ENCODE measurements at regions not wholly inside any gene's neighbourhood (a gene's known extent, or its start where the extent isn't known, plus 50 kb on each side); places are given as distances from the start of the nearest gene placed in this dataset.

- no peak for DNase-seq
These were observed 282.8 kb upstream of the EDNRB start for GRCh38 chr13:78201411-78201810.

DNA sequence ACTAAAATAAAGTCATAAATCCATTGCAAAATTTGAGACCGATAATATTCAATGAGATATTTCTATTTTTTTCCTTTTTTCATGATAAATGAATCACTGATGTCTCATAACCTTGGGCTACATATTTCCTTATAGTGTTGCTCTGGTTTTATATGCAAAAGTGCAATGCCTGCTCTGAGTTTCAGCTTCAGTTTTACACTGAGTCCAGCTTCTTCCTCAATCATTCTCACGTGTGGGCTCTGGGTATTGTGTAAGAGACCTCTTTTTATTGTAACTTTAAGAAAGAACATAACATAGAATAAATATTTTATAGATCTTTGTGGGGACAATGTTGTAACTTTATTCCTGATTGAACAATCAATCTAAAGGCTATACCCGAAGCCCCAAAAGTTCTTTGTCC, 280.2 kb upstream of the EDNRB start:
- DNase-seq, result no peak

GRCh38 chr13:78198419-78198818, 279.8 kb upstream of the EDNRB start:
- no peak for DNase-seq

DNA sequence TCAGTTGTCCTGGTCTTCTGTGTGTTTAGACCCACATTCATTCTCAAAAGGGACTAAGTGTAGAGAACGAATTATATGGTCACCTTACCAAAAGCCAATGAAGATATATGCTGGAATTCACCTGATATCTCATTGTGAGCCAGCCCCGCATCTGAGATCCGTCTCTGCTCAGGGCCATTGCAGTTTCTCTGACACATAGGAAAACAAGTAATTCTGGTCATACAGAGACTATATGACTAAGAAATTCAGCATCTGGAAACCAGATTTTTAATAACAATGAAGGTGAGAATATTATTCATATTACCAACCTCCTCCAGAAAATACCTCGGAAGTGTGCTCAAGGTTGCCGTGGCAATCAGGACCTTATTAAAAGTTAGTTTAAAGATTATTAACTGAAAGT, 278.6 kb upstream of the EDNRB start:
- no peak for DNase-seq

GRCh38 chr13:78194904-78195639, 276.4 kb upstream of the EDNRB start:
- no peak for DNase-seq

DNA sequence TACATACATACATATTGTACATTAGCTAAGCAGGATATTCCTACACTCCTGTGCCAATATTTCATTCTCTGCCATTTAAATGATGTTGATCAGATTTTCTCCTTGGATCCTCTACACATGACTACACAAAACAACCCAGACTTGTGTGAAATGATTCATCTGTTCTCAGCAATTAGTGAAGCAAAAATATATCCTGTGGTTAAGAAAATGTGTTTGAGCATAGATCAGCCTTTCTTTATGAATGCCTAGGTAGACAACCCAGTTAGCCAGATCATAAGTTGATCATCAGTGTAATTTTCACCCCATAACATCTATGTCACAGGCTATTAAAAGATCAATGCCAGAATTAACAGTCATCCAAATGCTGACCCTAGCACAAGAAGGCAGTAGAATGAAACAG, 275.2 kb upstream of the EDNRB start:
- no peak for DNase-seq

DNA sequence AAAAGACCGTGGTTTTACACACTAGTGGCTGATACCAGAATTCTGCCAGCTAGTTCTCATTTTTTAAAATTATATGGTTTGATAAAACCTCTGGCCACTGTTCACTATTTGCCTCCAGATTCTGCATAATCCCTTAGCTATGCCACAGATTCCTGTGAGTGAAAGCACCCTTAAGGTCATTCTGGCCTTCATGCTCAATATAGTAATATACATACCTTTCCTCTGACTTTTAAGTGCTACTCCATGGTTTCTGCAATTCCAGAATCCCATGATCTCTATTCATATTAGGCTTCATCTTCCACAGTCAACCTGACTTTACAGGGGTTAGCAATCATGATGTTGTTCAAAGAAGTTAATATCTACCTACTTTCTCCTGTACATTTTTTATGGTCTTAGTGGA, 274.1 kb upstream of the EDNRB start:
- no peak for DNase-seq

DNA sequence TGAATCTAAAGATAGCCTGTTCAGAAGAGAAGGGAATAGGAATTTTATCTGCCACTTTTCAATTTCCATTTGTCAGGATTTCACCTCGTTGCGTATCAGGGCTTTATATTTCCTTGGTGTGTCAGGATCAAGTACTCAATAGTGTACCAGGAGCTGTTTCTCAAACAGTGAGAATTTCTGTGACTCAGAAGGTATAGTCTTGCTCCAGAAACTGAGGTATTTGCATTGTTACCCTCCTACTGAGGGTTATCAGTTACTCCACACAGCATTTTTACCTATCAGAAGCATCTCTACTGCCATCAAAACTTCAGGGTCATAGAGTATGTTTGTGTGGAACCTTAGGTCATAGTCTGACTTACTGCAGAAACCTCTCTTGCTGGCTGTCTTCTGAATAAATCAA, 271.7 kb upstream of the EDNRB start:
- DNase-seq, result no peak

DNA sequence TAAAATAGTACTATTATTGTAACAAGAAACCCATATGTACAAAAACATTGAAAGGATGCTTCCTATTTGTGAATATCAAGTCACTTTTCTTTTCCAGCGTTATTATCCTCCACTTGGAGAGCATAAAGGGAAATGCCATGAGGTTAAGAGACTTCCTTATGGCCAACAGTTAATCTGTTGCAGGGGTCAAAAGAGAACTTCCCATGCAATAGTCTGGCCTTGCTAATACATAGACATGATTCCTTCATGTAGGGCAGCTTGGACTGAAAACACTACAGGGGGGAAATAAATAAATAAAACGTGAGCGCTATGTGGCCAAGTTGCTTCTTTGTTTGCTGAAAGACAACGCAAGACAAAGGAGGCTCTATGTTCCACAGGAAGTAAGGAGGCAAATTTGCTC, 269.1 kb upstream of the EDNRB start:
- DNase-seq, result no peak

GRCh38 chr13:78185700-78186099, 267.1 kb upstream of the EDNRB start:
- no peak for DNase-seq

- no peak for DNase-seq
These were observed 265.1 kb upstream of the EDNRB start for GRCh38 chr13:78183732-78184131.

GRCh38 chr13:78182813-78183212, 264.2 kb upstream of the EDNRB start:
- DNase-seq, result no peak

DNA sequence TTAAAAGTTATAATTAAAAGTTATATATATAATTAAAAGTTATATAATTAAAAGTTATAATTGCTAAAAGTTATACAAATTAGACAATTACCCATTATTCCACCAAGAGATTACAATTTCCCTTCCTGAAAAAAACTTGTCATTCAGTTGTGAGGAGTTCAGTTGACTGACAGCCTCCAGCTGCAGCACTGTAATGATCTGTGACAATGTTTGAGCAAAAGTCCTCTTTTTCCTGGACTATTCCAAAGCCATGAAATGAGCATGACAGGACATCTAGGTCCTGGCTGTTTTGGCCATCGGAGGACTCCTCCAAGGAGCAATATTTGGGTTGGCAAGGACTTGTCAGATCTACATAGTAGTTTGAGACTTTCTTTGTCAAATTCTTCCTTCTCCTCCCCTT, 258.7 kb upstream of the EDNRB start:
- DNase-seq, result no peak

DNA sequence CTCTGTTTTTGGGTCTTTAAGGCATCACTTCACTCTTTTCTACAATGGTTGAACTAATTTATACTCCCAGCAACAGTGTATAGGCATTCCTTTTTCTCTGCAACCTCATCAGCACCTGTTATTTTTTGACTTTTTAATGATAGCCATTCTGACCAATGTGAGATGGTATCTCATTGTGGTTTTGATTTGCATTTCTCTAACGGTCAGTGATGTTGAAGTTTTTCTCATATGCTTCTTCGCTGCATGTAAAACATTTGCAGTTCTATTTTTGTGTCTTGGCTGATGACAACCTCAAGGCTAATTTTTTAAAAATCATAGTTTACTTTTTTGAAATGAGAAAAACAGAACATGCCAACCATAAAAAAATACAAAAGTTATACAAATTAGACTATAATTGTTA, 258.2 kb upstream of the EDNRB start:
- DNase-seq, result no peak

GRCh38 chr13:78169386-78169785, 250.8 kb upstream of the EDNRB start:
- DNase-seq, result no peak

DNA sequence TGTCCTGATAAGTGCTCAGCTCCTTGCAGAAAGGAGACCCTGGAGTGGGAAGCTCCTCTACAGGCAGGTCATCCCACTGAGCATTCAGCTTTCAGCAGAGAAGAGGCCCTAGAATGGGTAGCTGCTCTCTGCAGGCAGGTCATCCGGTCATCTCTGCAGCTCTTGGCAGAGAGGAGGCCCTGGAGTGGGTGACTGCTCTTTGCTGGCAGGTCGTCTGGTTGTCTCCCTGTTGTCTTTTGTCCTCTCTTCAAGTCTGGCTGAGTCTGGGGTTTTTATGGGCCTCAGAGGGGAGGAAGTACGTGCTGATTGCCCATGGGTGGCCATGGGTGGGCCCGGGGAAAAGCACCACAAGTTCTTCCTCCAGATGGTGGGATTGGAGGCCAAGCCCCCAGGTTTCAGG, 250.3 kb upstream of the EDNRB start:
- DNase-seq, result no peak

DNA sequence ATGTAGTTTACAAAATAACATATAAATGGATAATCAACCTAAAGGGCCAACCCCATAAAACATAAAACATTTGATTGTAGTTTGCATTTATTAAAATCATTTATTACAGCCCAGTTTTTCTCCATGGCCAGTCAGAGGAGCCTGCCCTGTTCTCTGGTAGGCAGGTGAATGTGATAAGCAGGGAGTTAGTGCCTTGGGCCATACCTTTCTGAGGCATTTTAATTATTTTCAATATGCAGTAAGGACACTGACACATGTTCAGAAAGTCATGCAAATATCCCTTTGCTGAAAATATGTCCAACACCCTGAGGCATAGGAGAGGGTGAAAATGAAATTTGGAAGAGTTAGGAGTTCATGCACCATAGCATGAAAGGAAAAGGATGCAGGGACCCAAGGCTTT, 242.6 kb upstream of the EDNRB start:
- no peak for DNase-seq

GRCh38 chr13:78160793-78161192, 242.2 kb upstream of the EDNRB start:
- DNase-seq, result peak; percentile 18

GRCh38 chr13:78152415-78152814, 233.8 kb upstream of the EDNRB start:
- no peak for DNase-seq

DNA sequence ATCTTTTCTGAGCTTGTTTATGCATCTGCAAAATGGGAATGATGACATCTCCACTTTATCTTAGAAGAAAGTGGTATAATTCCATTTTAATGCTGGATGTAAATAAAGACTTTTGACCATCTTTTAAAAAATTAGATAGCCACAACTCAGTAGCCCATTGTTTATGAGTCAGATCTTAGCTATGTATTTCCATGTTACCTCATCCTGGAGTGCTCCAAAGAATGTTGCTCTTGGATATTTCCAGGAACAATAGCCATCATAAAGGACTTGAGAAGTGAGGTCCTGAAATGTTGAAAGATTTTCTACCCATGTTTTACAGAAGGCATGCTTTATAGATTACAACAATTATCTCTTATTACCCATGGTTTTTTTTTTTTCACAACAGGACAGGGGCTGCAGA, 229.3 kb upstream of the EDNRB start:
- no peak for DNase-seq

DNA sequence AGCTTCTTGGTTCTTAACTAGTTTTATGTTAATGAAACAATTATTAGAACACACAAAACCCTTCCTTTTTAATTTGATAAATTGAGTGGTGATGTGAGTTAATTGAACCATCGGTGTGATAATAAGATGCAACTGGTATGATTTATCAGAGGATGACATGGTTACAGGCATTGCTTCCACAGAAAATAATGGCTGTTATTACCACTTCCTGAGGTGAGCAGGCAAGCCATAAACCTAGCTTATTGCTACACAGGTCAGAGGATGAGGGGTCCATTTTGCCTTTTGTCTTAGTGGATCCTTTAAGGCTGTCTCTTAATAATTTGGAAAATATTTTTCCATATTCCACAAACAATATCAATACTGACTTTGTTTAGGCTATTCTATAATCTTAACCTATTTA, 226.6 kb upstream of the EDNRB start:
- no peak for DNase-seq

- no peak for DNase-seq
These were observed 221.1 kb upstream of the EDNRB start for GRCh38 chr13:78139765-78140164.

GRCh38 chr13:78138756-78139155, 220.1 kb upstream of the EDNRB start:
- DNase-seq, result no peak

DNA sequence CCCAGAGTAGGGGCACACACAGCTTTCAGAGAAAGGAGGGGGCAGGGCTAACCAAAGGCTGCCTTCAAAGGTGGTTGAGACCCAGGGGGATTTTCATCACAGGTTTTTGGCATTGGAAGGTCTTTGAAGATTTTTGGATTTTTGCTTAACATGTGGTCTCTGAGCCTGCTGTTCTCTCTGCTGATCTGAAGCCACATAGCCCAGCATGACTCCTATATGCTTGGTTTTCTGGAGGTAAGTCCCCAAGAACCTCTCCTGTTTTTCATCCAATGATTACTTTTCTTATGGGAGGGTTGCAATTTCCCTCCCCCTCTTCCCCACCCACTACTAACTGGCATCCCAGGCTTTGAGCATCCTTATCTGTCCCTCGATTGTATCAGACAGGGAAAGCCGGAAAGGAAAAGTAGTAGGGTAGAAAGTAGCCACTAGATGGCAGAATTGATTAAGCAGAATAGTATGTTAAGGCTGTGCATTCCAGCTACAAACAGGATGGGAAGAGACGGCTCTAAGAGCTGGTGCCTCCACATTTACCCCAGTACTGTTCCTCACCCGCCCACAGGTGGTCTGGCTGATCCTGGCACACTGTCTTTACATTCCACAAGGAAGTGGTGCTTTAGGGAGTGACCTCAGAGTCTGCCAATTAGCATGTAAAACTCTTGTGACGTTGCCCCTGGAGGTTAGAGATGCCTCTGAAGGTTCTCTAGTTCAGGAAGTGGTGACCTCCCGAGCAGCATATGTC, 218.9 kb upstream of the EDNRB start:
- DNase-seq, result peak; percentile 47

GRCh38 chr13:78136966-78137365, 218.3 kb upstream of the EDNRB start:
- DNase-seq, result no peak

All from NCI-H187 treated with DMSO at 0.1 percent for 48 hours (cell line).